Vagina (tissue), 2 donors: ENCODE measurements at regions not wholly inside any gene's neighbourhood (a gene's known extent, or its start where the extent isn't known, plus 50 kb on each side); places are given as distances from the start of the nearest gene placed in this dataset.

Source experiments
- DNase-seq, 2 donors: peaks; one replicate each; pipeline ENCODE4 v3.0.0-alpha.2; 2017; ENCODE audit errors: extremely low spot score in 2 of 2
- H3K27ac ChIP-seq: fragments of 200-600 bp; sonication (generic); one replicate; pipeline ENCODE4 v1.5.1; 2019
- H3K27me3 ChIP-seq: fragments of 200-600 bp; sonication (generic); one replicate; pipeline ENCODE4 v1.5.1; 2019
- H3K36me3 ChIP-seq, 2 donors: fragments of 200-600 bp; sonication (generic); one replicate each; pipeline ENCODE4 v1.5.1; 2017 to 2019
- H3K4me1 ChIP-seq: fragments of 200-600 bp; sonication (generic); one replicate; pipeline ENCODE4 v1.5.1; 2019
- H3K4me3 ChIP-seq, 2 donors: fragments of 200-600 bp; sonication (generic); 1 replicate in 1 of 2; 2 replicates in 1 of 2; pipeline ENCODE4 v1.5.1; 2016 to 2019
- H3K9me3 ChIP-seq: fragments of 200-600 bp; sonication (generic); one replicate; pipeline ENCODE4 v1.5.1; 2019
- CTCF ChIP-seq, 3 experiments: fragments of 450-650 bp in 2 of 3; fragments of 200-600 bp in 1 of 3; sonication (generic) in 1 of 3; IDR thresholded peaks; one replicate each; pipeline ENCODE4 v1.5.1; 2017 to 2019; ENCODE audit warnings: antibody characterized with exemption in 3 of 3, mild to moderate bottlenecking in 2 of 3, moderate library complexity in 2 of 3
- POLR2A ChIP-seq, 2 donors: fragments of 450-650 bp; IDR thresholded peaks; one replicate each; pipeline ENCODE4 v1.6.1; 2017; ENCODE audit warnings: antibody characterized with exemption in 2 of 2, mild to moderate bottlenecking in 2 of 2, moderate library complexity in 2 of 2
- POLR2AphosphoS5 ChIP-seq, 2 donors: sonication (generic); formaldehyde crosslinking; IDR thresholded peaks; one replicate each; pipeline ENCODE4 v1.9.0; 2017; ENCODE audit warnings: antibody characterized with exemption in 2 of 2, mild to moderate bottlenecking in 2 of 2, low read depth in 1 of 2; ENCODE audit not compliant: insufficient read depth in 1 of 2
- intact Hi-C: fragments of 100-400 bp; cut with DNase I; formaldehyde crosslinking; loops from one replicate; pipeline ENCODE4 v1.15.1; 2023

- no peak overlapping the region for H3K27ac ChIP-seq
- DNase-seq, result peak; percentile 62 to 88
- TF ChIP-seq CTCF (IDR thresholded peaks at IDR 0.05), result no peak
- TF ChIP-seq POLR2AphosphoS5 (IDR thresholded peaks at IDR 0.05; ENCODE audit: insufficient read depth in 1 of 2, low read depth in 1 of 2), result no peak
- TF ChIP-seq POLR2A (IDR thresholded peaks at IDR 0.05), result no peak
- H3K36me3 ChIP-seq, result no peaks in the 10 kb centered on the region
- H3K4me3 ChIP-seq, result no peak overlapping the region
- intact Hi-C loops, result no loop called here
- H3K4me1 ChIP-seq, result peaks cover 6% of the 10 kb centered on the region
- no peaks in the 10 kb centered on the region for H3K9me3 ChIP-seq
- H3K27me3 ChIP-seq, result no peaks in the 10 kb centered on the region
Observed at GRCh38 chr1:5650283-5651026, 341.8 kb downstream of the NPHP4 start.

GRCh38 chr1:5649795-5650194, 342.4 kb downstream of the NPHP4 start:
- intact Hi-C loops, result no loop called here
- H3K27me3 ChIP-seq, result no peaks in the 10 kb centered on the region

GRCh38 chr1:5649166-5649551, 343.1 kb downstream of the NPHP4 start:
- Histone ChIP-seq H3K27ac (no peak overlapping the region), H3K36me3 (no peaks in the 10 kb centered on the region), H3K27me3 (no peaks in the 10 kb centered on the region), H3K4me1 (peaks cover 6% of the 10 kb centered on the region), H3K4me3 (no peak overlapping the region), H3K9me3 (no peaks in the 10 kb centered on the region)
- intact Hi-C loops, result no loop called here
- DNase-seq, result peak in 1 of 2 donors; percentile 52
- no peak for TF ChIP-seq POLR2A (IDR thresholded peaks at IDR 0.05)
- no peak for TF ChIP-seq POLR2AphosphoS5 (IDR thresholded peaks at IDR 0.05; ENCODE audit: insufficient read depth in 1 of 2, low read depth in 1 of 2)
- no peak for TF ChIP-seq CTCF (IDR thresholded peaks at IDR 0.05)

More at GRCh38 chr1:5649795-5650194, 342.4 kb downstream of the NPHP4 start:
- H3K36me3 ChIP-seq, result no peaks in the 10 kb centered on the region
- no peak overlapping the region for H3K27ac ChIP-seq
- peak; percentile 54 to 64 for DNase-seq
- H3K4me1 ChIP-seq, result peaks cover 6% of the 10 kb centered on the region
- no peak overlapping the region for H3K4me3 ChIP-seq
- TF ChIP-seq POLR2A (IDR thresholded peaks at IDR 0.05) (no peak), POLR2AphosphoS5 (IDR thresholded peaks at IDR 0.05; ENCODE audit: insufficient read depth in 1 of 2, low read depth in 1 of 2) (no peak), CTCF (IDR thresholded peaks at IDR 0.05) (no peak)
- no peaks in the 10 kb centered on the region for H3K9me3 ChIP-seq

GRCh38 chr1:5648410-5649165, 343.6 kb downstream of the NPHP4 start:
- H3K4me3 ChIP-seq, result no peak overlapping the region
- H3K36me3 ChIP-seq, result no peaks in the 10 kb centered on the region
- H3K27me3 ChIP-seq, result no peaks in the 10 kb centered on the region
- peak; percentile 55 to 76 for DNase-seq
- TF ChIP-seq POLR2AphosphoS5 (IDR thresholded peaks at IDR 0.05; ENCODE audit: insufficient read depth in 1 of 2, low read depth in 1 of 2), result no peak
- TF ChIP-seq CTCF (IDR thresholded peaks at IDR 0.05), result no peak
- TF ChIP-seq POLR2A (IDR thresholded peaks at IDR 0.05), result no peak
- H3K9me3 ChIP-seq, result no peaks in the 10 kb centered on the region
- intact Hi-C loops, result no loop called here
- H3K4me1 ChIP-seq, result peaks cover 6% of the 10 kb centered on the region
- no peak overlapping the region for H3K27ac ChIP-seq

- H3K36me3 ChIP-seq, result no peaks in the 10 kb centered on the region
- intact Hi-C loops, result no loop called here
- H3K4me1 ChIP-seq, result no peaks in the 10 kb centered on the region
- TF ChIP-seq CTCF (IDR thresholded peaks at IDR 0.05) (no peak), POLR2AphosphoS5 (IDR thresholded peaks at IDR 0.05; ENCODE audit: insufficient read depth in 1 of 2, low read depth in 1 of 2) (no peak), POLR2A (IDR thresholded peaks at IDR 0.05) (no peak)
- H3K9me3 ChIP-seq, result no peaks in the 10 kb centered on the region
- H3K27me3 ChIP-seq, result no peaks in the 10 kb centered on the region
- no peak for DNase-seq
- H3K27ac ChIP-seq, result no peak overlapping the region
- no peak overlapping the region for H3K4me3 ChIP-seq
Observed at GRCh38 chr1:5647234-5647633, 345.0 kb downstream of the NPHP4 start.
